Astrocyte of the spinal cord (primary cell): ENCODE measurements at regions not wholly inside any gene's neighbourhood (a gene's known extent, or its start where the extent isn't known, plus 50 kb on each side); places are given as distances from the start of the nearest gene placed in this dataset.
"Not testable (repeated sequence)": the region's sequence is repeated elsewhere in the genome, so short reads cannot be mapped to it uniquely, and the experiment has no call there.

ENCODE experiments used
- DNase-seq: peaks from one replicate; pipeline ENCODE4 v3.0.0; 2011; ENCODE audit warnings: low read depth, low spot score
- H3K4me3 ChIP-seq: 2 replicates; pipeline ENCODE4 v1.5.1; 2011; ENCODE audit warnings: low read depth, mild to moderate bottlenecking, low read length, moderate library complexity
- in situ Hi-C: cut with HindIII; loops from 2 replicates; pipeline ENCODE4 v1.10.0; 2017; ENCODE audit warnings: low sequenced_read_pairs
- TF ChIP-seq, protein P1 (sequence below): IDR thresholded peaks from 2 replicates; pipeline ENCODE4 v1.5.1; 2012; ENCODE audit warnings: low read depth, mild to moderate bottlenecking, low read length, inconsistent platforms

DNA sequence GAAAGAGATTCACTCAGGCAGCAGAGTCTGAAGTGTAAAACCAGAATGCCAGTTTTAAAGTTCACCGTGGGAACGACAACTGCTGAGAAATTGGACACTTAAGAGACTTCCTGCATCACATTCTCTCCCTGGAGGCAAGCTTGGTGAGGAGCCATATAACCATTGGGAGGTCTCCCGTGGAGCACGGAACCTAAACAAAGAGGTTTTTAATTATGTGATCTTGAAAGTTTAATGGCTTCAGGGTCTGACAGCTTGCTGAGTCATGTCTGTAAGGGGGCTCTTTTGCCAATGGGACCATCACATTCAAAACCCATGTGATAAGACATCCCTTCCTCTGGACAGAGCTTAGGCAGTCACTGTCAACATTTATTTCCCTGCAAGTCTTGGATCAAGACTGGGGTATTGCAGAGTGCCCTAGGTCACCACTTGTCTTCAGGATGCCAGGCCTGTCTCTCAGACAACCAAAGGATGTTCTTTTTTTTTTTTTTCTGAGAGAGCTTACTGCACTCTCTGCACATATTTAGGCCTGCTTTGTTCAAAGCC is 674.4 kb downstream of the TYW1 start:
- H3K4me3 ChIP-seq = no peak overlapping the region
- in situ Hi-C loops = no loop called here
- DNase-seq = no peak

DNA sequence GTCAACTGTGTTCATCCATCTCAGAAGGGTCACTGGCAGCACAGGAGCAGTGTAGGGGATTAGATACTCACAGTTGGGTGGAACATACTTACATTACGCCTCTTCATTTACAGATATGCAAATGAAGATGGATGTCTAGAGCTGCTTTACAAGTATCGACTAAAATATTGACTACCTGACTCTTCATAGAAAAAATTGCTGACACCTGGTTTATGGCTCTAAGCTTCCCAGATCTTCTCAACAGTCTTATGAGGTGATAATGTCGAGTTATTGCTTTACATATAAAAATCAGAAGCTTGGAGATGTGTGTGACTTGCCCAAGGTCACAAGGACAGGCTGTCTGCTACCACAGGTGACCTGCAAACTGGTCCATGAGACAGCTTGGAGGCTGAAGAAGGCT is 677.2 kb downstream of the TYW1 start:
- in situ Hi-C loops = no loop called here
- DNase-seq = no peak
- H3K4me3 ChIP-seq = no peak overlapping the region
- TF ChIP-seq, protein P1, sequence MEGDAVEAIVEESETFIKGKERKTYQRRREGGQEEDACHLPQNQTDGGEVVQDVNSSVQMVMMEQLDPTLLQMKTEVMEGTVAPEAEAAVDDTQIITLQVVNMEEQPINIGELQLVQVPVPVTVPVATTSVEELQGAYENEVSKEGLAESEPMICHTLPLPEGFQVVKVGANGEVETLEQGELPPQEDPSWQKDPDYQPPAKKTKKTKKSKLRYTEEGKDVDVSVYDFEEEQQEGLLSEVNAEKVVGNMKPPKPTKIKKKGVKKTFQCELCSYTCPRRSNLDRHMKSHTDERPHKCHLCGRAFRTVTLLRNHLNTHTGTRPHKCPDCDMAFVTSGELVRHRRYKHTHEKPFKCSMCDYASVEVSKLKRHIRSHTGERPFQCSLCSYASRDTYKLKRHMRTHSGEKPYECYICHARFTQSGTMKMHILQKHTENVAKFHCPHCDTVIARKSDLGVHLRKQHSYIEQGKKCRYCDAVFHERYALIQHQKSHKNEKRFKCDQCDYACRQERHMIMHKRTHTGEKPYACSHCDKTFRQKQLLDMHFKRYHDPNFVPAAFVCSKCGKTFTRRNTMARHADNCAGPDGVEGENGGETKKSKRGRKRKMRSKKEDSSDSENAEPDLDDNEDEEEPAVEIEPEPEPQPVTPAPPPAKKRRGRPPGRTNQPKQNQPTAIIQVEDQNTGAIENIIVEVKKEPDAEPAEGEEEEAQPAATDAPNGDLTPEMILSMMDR = no peak

More for the DNA sequence above, 674.4 kb downstream of the TYW1 start:
- TF ChIP-seq, protein P1 = no peak

DNA sequence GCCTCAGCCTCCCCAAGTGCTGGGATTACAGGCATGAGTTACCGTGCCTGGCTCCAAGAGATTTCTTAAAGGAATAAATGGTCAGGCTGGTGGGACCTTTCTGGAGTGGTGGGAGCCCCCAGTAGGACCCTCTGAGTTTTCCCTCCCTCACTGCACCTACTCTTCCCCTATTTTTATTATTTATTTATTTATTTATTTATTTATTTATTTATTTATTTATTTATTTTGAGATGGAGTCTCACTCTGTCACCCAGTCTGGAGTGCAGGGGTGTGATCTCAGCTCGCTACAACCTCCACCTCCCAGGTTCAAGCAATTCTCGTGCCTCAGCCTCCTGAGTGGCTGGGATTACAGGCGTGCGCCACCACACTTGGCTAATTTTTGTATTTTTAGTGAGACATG is 678.2 kb downstream of the TYW1 start:
- in situ Hi-C loops, H3K4me3 ChIP-seq, DNase-seq: not testable (repeated sequence)

GRCh38 chr7:67675971-67676370 is 679.3 kb downstream of the TYW1 start:
- TF ChIP-seq, protein P1 = no peak
- no peak for DNase-seq
- in situ Hi-C loops = no loop called here
- H3K4me3 ChIP-seq = no peak overlapping the region

GRCh38 chr7:67678419-67678818 is 681.8 kb downstream of the TYW1 start:
- in situ Hi-C loops = no loop called here
- TF ChIP-seq, protein P1 = no peak
- H3K4me3 ChIP-seq = no peak overlapping the region
- no peak for DNase-seq

GRCh38 chr7:67683628-67684027 is 687.0 kb downstream of the TYW1 start:
- in situ Hi-C loops = no loop called here
- H3K4me3 ChIP-seq = no peak overlapping the region
- TF ChIP-seq, protein P1 = no peak
- no peak for DNase-seq

- in situ Hi-C loops = no loop called here
Observed at GRCh38 chr7:67690700-67691099, 694.1 kb downstream of the TYW1 start.

More at GRCh38 chr7:67690700-67691099, 694.1 kb downstream of the TYW1 start:
- DNase-seq = no peak
- no peak overlapping the region for H3K4me3 ChIP-seq
- TF ChIP-seq, protein P1 = no peak
